Inflammatory macrophage (primary cell): ENCODE measurements at regions not wholly inside any gene's neighbourhood (a gene's known extent, or its start where the extent isn't known, plus 50 kb on each side); places are given as distances from the start of the nearest gene placed in this dataset.

Experiments
- DNase-seq, 2 donors: peaks; one replicate each; pipeline ENCODE4 v3.0.0-alpha.2; 2020 to 2022

DNA sequence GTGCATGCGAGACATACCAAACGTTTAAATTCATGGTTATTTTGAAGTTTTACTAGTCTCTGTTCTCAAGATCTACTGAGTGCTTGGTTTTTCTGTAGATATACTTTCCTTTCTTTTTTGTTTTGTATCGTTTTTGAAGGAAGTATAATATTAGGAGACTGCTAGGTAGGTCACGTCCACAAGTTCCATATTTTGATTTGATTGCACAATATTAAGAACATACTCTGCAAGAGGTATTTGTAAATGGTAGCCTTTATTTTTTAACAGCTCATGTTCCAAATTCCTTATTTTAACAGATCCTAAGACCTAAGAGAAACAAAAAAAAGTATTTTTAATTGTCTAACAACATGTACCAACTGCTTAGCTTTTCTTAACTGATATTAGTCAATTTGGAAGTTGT lies 156.7 kb downstream of the SERPINI1 start:
- DNase-seq: peak in 1 of 2 donors; percentile 44

DNA sequence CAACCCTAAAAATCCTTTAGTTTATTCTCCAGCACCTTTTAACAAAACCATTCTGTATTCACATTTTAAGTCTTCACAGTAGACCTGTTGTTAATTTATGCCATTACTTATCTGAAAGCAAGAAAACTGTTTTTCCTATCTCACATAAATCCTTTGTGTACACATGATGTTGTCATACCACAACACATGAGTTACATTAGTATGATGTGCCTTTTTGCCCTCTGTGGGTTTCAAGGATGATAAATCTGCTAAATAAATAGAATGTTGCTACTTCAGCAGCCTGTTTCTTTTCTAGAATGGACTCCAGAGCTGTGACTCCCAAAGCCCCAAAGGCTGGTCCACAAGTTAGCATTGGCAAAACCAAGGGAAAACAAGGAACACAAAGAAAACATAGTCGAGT lies 151.6 kb downstream of the SERPINI1 start:
- no peak for DNase-seq

DNA sequence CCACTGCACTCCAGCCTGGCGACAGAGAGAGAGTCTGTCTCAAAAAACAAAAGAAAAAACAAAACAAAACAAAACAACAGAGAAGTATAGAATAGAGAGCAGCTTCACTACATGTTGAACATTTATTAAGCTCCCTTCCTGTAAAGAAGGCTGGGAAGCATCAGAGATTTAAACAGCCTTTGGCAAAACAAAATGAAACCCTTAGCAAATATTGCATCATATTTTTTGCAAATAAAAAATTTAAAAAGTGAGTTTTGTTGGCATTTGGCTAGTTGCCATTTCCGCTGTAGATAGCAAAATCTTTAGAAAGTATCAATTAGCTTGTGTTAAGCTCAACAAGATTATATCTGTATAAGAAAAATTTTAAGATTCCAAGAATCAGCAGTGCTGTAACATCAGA lies 151.2 kb downstream of the SERPINI1 start:
- DNase-seq: no peak

DNA sequence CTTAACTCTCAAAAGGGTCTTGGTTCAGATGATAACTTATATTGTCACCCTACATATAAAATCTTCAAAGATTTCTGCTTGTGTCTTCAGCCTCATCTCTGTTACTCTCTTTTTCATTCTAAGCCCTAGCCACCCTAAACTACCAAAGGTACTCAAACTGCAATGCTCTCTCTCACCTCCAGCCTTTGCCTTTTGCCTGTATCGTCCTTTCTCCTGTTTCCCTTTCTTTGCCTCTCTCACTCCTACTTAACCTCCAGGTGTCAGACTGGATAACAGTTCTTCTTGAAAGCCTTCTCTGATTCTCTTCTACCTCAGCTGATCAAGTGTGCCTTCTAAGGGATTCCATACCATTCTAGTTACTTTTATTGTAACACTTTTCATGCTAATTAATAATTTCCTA lies 149.8 kb downstream of the SERPINI1 start:
- no peak for DNase-seq

DNA sequence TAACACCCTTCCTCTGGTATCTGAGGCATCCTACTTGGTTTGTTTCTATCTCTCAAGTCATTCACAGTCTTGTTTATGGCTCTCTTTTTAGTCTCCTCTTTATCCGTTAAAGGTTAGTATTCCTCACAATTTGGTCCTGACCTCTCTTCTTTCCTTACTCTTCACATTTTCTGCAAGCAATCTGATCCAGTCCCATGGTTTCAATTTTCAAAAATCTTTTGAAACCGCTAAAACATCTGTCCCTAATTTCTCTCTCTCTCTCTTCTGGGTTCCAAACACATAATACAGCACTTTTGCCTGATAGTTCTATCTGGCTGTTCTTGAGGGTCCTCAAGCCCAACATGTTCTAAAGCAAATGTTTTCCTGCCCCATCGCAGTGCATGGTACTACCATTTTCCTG lies 149.0 kb downstream of the SERPINI1 start:
- DNase-seq: no peak

DNA sequence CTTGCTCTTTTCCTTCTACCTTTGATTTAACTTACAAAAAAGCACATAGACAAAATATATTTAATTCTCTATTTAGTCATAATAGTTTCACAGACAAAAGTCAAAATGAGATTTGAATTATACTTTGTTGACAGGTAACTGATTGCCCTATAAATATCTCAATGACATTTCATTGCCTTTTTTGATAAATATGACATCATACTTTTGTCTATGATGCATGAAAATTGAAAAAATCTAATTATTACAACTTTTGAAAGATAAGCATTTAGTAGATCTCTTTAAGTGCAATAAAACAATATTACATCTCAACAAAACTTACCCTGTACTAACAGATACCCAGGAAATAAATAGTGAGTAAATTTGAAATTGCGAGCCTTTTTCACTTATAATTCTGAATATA lies 147.9 kb downstream of the SERPINI1 start:
- no peak for DNase-seq

DNA sequence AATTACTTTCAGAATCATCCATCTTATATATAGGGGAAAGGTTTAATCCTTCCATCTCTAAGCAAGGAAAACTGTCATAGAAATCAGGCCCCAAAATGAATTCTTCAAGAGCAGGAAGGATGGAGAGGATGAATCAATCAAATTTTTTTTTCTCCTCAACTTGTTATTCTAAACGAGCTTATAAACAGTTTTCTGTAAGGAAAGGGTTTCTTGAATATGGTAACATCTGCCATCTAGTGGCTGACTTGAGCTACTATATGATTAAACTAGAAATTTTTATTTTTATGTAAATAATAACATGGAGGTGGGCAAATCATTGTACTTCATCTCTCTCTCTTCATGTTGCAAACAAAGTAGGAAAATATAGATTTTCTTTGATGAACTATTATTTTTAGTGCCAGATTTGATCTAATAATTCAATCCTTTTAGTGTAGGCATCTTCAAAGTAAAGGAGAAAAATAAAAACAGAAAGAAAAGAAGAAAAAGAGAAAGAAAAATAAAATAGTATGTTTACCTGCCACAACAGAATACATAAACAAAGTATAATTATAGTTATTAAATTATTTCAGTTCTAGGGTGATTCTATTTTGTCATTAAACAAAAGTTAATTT lies 146.6 kb downstream of the SERPINI1 start:
- peak; percentile 21 to 71 for DNase-seq

DNA sequence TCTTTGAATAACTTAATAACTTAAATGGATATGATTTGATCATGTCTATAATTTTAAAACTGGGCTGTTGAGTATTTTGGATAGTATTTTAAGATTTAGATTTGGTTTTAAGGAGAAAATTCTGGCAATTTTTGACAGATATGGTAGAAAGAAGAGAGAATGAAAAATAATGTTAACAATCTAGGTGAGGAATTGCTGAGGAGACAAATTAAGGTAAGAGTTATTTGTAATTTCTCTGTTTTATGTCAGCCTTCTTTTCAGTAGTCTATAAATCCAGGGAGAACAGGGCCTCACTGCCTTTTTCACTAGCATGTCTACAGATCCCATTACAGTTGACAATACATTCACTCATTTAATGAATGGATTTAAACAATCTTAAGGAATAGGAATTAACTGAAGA lies 144.7 kb downstream of the SERPINI1 start:
- DNase-seq: no peak

DNA sequence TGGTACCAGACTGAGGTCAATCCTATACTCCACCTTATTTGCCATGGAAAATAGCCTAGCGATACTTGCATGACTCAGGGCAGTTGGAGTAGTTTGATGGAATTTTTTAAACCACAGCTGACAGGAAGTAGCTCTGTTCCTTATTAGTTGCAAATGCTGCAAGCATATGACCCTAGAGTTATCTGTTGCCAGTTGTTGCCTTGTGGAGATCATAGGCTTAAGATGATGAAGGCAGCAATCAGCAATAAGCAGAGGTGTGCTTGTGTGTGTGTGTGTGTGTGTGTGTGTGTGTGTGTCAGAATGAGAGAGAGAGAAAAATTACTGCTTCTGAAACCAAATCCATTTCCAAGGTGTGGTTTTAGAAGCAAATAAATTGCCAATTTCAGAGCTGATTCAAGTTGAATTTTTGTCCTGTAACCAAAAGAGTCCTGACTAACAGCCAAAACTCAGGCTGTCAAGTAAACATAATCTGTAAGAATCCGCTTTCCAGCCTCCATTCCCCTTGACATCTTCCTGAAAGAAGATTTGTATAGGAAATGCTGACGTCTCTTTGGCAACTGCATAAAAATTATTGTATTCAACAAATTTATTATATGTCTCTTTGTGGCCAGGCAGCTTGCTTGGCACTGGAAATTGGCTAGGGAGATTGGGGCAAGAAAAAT lies 141.2 kb downstream of the SERPINI1 start:
- DNase-seq: peak; percentile 55 to 78
